Astrocyte (in vitro differentiated cells and primary cell): ENCODE measurements at regions not wholly inside any gene's neighbourhood (a gene's known extent, or its start where the extent isn't known, plus 50 kb on each side); places are given as distances from the start of the nearest gene placed in this dataset.

Source experiments
- EZH2 ChIP-seq: IDR thresholded peaks from 2 replicates; pipeline ENCODE4 v1.6.1; 2012; ENCODE audit warnings: mild to moderate bottlenecking, low read length, inconsistent platforms; ENCODE audit not compliant: insufficient read depth
- TF ChIP-seq, protein P1 (sequence below): IDR thresholded peaks from 2 replicates; pipeline ENCODE4 v1.5.1; 2011; ENCODE audit warnings: low read depth, mild to moderate bottlenecking, inconsistent platforms, low read length, moderate library complexity; ENCODE audit not compliant: insufficient read depth

DNA sequence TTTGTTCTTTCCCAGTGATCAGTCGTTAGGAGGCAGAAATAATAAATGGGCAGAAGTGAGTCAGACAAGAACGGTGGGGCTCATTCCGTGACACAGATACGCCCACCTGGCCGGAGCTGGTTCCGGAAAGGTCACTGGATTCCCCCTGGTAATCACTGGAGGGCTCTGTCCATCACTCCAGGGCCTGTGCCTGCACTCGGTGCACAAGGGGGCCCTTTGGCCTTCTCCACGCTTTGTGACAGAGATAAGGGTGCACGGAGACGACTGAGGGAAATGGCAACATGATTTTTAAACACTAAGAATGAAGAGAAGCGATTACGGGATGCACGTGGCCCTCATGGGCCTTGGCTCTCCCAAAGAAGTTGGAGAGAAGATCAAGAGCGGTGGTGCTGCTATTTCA lies 84.4 kb downstream of the PTGR3 start:
- TF ChIP-seq, protein P1, sequence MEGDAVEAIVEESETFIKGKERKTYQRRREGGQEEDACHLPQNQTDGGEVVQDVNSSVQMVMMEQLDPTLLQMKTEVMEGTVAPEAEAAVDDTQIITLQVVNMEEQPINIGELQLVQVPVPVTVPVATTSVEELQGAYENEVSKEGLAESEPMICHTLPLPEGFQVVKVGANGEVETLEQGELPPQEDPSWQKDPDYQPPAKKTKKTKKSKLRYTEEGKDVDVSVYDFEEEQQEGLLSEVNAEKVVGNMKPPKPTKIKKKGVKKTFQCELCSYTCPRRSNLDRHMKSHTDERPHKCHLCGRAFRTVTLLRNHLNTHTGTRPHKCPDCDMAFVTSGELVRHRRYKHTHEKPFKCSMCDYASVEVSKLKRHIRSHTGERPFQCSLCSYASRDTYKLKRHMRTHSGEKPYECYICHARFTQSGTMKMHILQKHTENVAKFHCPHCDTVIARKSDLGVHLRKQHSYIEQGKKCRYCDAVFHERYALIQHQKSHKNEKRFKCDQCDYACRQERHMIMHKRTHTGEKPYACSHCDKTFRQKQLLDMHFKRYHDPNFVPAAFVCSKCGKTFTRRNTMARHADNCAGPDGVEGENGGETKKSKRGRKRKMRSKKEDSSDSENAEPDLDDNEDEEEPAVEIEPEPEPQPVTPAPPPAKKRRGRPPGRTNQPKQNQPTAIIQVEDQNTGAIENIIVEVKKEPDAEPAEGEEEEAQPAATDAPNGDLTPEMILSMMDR: no peak
- no peak for TF ChIP-seq EZH2
